ENCODE measurements at regions not wholly inside any gene's neighbourhood (a gene's known extent, or its start where the extent isn't known, plus 50 kb on each side); places are given as distances from the start of the nearest gene placed in this dataset.

DNA sequence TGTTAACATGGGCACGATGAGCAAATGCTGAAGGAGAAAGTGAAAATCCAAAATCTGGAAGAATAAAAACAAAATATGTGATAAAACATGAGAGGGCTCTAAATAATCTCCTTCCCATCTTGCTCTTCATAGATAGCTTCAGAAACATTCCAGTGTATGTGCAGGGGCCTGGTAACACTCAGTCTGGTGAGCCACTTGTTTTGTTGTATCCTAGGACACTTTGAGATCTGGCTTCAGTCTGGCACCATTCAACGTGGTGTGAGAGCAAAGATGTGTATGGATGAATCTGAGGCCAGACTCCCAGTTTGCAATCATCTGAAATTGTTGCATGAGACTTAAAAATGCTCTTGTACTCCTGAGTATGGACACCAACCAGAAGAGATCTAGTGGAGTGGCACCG lies 337.2 kb upstream of the ZNF385D start:
- Histone ChIP-seq H3K27ac (ENCODE audit: low read length) (no peak overlapping the region), H3K4me3 (ENCODE audit: low read depth in 1 of 2, low read length in 2 of 2) (no peak overlapping the region), H3K79me2 (ENCODE audit: insufficient read depth, low read length) (no peaks in the 10 kb centered on the region), H2AFZ (ENCODE audit: low read depth, low read length) (no peak overlapping the region), H3K36me3 (ENCODE audit: insufficient read depth, low read length) (no peaks in the 10 kb centered on the region), H3K27me3 (ENCODE audit: insufficient read depth, low read length, poor library complexity) (no peaks in the 10 kb centered on the region), H4K20me1 (ENCODE audit: insufficient read depth, low read length) (no peaks in the 10 kb centered on the region), H3K4me2 (ENCODE audit: insufficient read depth, low read length) (no peak overlapping the region), H3K9me3 (ENCODE audit: insufficient read depth, low read length, severe bottlenecking) (no peaks in the 10 kb centered on the region), H3K9ac (ENCODE audit: low read depth, low read length) (no peak overlapping the region), H3K4me1 (ENCODE audit: insufficient read depth, low read length) (no peaks in the 10 kb centered on the region)
- ATAC-seq (ENCODE audit: insufficient read depth, low read depth) (no peak), DNase-seq (no peak)
- TF ChIP-seq EZH2 (IDR thresholded peaks at IDR 0.05; ENCODE audit: borderline replicate concordance, low read depth, low read length, severe bottlenecking): no peak
- TF ChIP-seq, protein P1, sequence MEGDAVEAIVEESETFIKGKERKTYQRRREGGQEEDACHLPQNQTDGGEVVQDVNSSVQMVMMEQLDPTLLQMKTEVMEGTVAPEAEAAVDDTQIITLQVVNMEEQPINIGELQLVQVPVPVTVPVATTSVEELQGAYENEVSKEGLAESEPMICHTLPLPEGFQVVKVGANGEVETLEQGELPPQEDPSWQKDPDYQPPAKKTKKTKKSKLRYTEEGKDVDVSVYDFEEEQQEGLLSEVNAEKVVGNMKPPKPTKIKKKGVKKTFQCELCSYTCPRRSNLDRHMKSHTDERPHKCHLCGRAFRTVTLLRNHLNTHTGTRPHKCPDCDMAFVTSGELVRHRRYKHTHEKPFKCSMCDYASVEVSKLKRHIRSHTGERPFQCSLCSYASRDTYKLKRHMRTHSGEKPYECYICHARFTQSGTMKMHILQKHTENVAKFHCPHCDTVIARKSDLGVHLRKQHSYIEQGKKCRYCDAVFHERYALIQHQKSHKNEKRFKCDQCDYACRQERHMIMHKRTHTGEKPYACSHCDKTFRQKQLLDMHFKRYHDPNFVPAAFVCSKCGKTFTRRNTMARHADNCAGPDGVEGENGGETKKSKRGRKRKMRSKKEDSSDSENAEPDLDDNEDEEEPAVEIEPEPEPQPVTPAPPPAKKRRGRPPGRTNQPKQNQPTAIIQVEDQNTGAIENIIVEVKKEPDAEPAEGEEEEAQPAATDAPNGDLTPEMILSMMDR (IDR thresholded peaks at IDR 0.05; ENCODE audit: borderline replicate concordance, extremely low read depth, low read length, poor library complexity, severe bottlenecking): no peak

DNA sequence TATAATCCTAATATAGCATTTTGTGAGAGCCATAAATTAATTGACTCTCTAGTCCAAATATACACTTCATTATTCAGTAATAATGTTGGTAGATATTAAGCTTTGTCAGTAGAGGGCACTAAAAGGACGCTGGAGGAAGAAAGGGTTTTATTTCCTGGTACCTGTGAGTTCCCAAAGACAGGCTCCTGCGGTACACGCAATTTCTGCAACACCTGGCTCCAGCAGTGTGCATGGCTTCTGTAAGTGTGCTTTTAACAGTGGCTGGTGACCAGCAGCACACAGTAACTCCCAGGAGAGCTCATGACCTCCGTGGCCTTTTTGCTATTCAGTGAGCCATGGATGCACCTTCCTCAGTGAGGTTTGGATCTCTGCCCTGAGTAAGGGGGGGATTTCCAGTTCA lies 338.3 kb upstream of the ZNF385D start:
- Histone ChIP-seq H4K20me1 (ENCODE audit: insufficient read depth, low read length) (no peaks in the 10 kb centered on the region), H3K27me3 (ENCODE audit: insufficient read depth, low read length, poor library complexity) (no peaks in the 10 kb centered on the region), H2AFZ (ENCODE audit: low read depth, low read length) (peak overlapping the region; percentile 49; the same call in 1 of the 2 replicates), H3K9me3 (ENCODE audit: insufficient read depth, low read length, severe bottlenecking) (no peaks in the 10 kb centered on the region), H3K4me1 (ENCODE audit: insufficient read depth, low read length) (no peaks in the 10 kb centered on the region), H3K79me2 (ENCODE audit: insufficient read depth, low read length) (no peaks in the 10 kb centered on the region), H3K36me3 (ENCODE audit: insufficient read depth, low read length) (no peaks in the 10 kb centered on the region), H3K27ac (ENCODE audit: low read length) (no peak overlapping the region), H3K4me3 (ENCODE audit: low read depth in 1 of 2, low read length in 2 of 2) (no peak overlapping the region), H3K9ac (ENCODE audit: low read depth, low read length) (no peak overlapping the region), H3K4me2 (ENCODE audit: insufficient read depth, low read length) (no peak overlapping the region)
- DNase-seq (peak; percentile 4), ATAC-seq (ENCODE audit: insufficient read depth, low read depth) (peak; percentile 49; the same call in 1 of the 3 replicates)
- TF ChIP-seq EZH2 (IDR thresholded peaks at IDR 0.05; ENCODE audit: borderline replicate concordance, low read depth, low read length, severe bottlenecking): no peak
- TF ChIP-seq, protein P1 (IDR thresholded peaks at IDR 0.05; ENCODE audit: borderline replicate concordance, extremely low read depth, low read length, poor library complexity, severe bottlenecking): peak; percentile 62

DNA sequence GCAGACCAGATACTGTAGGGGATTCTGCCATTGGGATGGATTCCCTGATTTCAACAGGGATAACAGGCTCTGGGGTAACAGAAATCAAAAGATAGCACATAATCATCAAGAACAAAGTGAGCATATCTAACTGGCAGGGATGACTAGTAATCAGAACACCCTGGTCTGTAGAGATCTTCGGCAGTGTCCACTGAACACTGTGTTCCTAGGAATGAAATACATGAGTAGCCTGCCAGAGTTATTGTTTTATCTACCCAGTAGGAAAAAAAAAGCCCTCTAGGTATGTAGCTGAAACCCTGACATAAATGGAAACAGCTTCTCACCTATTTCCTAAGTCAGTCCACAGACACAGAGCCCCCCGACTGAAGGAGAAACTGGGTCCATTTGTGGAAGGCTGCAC lies 340.3 kb upstream of the ZNF385D start:
- Histone ChIP-seq H3K27me3 (ENCODE audit: insufficient read depth, low read length, poor library complexity) (no peaks in the 10 kb centered on the region), H3K4me2 (ENCODE audit: insufficient read depth, low read length) (no peak overlapping the region), H3K36me3 (ENCODE audit: insufficient read depth, low read length) (no peaks in the 10 kb centered on the region), H4K20me1 (ENCODE audit: insufficient read depth, low read length) (no peaks in the 10 kb centered on the region), H3K4me3 (ENCODE audit: low read depth in 1 of 2, low read length in 2 of 2) (no peak overlapping the region), H3K4me1 (ENCODE audit: insufficient read depth, low read length) (no peaks in the 10 kb centered on the region), H3K9me3 (ENCODE audit: insufficient read depth, low read length, severe bottlenecking) (no peaks in the 10 kb centered on the region), H3K27ac (ENCODE audit: low read length) (no peak overlapping the region), H3K9ac (ENCODE audit: low read depth, low read length) (no peak overlapping the region), H2AFZ (ENCODE audit: low read depth, low read length) (no peak overlapping the region), H3K79me2 (ENCODE audit: insufficient read depth, low read length) (no peaks in the 10 kb centered on the region)
- DNase-seq (no peak), ATAC-seq (ENCODE audit: insufficient read depth, low read depth) (no peak)
- TF ChIP-seq, protein P1 (IDR thresholded peaks at IDR 0.05; ENCODE audit: borderline replicate concordance, extremely low read depth, low read length, poor library complexity, severe bottlenecking): no peak
- TF ChIP-seq EZH2 (IDR thresholded peaks at IDR 0.05; ENCODE audit: borderline replicate concordance, low read depth, low read length, severe bottlenecking): no peak

DNA sequence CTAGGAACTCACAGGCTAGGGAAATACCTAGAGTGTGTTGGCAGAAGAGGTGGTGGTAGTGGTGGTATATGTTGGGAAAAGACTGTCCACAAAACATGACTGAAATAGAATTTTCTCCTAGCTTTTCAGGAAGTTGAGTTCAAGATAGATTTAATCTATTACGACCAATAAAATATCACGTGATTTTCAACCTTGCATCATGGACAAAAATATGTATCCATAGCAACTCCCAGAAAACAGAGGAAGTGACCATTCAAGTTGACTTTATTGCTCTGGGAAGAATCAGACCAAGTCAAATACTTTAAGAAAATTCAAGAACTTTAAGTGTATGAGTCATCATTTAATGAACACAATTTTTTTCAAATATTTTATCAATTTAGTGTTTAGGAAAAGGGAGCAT lies 347.0 kb upstream of the ZNF385D start:
- no peaks in the 10 kb centered on the region for H3K36me3 ChIP-seq (ENCODE audit: insufficient read depth, low read length)
- no peaks in the 10 kb centered on the region for H3K79me2 ChIP-seq (ENCODE audit: insufficient read depth, low read length)

More for the DNA sequence above, 347.0 kb upstream of the ZNF385D start:
- no peak overlapping the region for H2AFZ ChIP-seq (ENCODE audit: low read depth, low read length)
- H4K20me1 ChIP-seq (ENCODE audit: insufficient read depth, low read length): no peaks in the 10 kb centered on the region
- H3K4me3 ChIP-seq (ENCODE audit: low read depth in 1 of 2, low read length in 2 of 2): no peak overlapping the region
- no peaks in the 10 kb centered on the region for H3K27me3 ChIP-seq (ENCODE audit: insufficient read depth, low read length, poor library complexity)
- TF ChIP-seq EZH2 (IDR thresholded peaks at IDR 0.05; ENCODE audit: borderline replicate concordance, low read depth, low read length, severe bottlenecking): no peak
- TF ChIP-seq, protein P1 (IDR thresholded peaks at IDR 0.05; ENCODE audit: borderline replicate concordance, extremely low read depth, low read length, poor library complexity, severe bottlenecking): no peak
- no peaks in the 10 kb centered on the region for H3K4me1 ChIP-seq (ENCODE audit: insufficient read depth, low read length)
- DNase-seq (no peak), ATAC-seq (ENCODE audit: insufficient read depth, low read depth) (no peak)
- H3K27ac ChIP-seq (ENCODE audit: low read length): no peak overlapping the region
- no peak overlapping the region for H3K4me2 ChIP-seq (ENCODE audit: insufficient read depth, low read length)
- H3K9ac ChIP-seq (ENCODE audit: low read depth, low read length): no peak overlapping the region
- H3K9me3 ChIP-seq (ENCODE audit: insufficient read depth, low read length, severe bottlenecking): no peaks in the 10 kb centered on the region

Data from DND-41 (cell line).